GM23248 (cell line): ENCODE measurements at regions not wholly inside any gene's neighbourhood (a gene's known extent, or its start where the extent isn't known, plus 50 kb on each side); places are given as distances from the start of the nearest gene placed in this dataset.

Experiments
- EZH2 ChIP-seq: fragments of 200-600 bp; sonication (generic); IDR thresholded peaks from 2 replicates; pipeline ENCODE4 v1.6.1; 2018; ENCODE audit warnings: antibody characterized with exemption, mild to moderate bottlenecking; ENCODE audit not compliant: insufficient read depth, poor library complexity, severe bottlenecking
- EZH2phosphoT487 ChIP-seq: fragments of 200-600 bp; sonication (generic); IDR thresholded peaks from 2 replicates; pipeline ENCODE4 v1.6.1; 2018; ENCODE audit warnings: antibody characterized with exemption, moderate library complexity, mild to moderate bottlenecking, low read depth; ENCODE audit not compliant: insufficient read depth

GRCh38 chr13:23992781-23993679 is 95.7 kb upstream of the C1QTNF9B start:
- TF ChIP-seq EZH2phosphoT487 (no peak), EZH2 (no peak)
